ENCODE measurements at regions not wholly inside any gene's neighbourhood (a gene's known extent, or its start where the extent isn't known, plus 50 kb on each side); places are given as distances from the start of the nearest gene placed in this dataset.

DNA sequence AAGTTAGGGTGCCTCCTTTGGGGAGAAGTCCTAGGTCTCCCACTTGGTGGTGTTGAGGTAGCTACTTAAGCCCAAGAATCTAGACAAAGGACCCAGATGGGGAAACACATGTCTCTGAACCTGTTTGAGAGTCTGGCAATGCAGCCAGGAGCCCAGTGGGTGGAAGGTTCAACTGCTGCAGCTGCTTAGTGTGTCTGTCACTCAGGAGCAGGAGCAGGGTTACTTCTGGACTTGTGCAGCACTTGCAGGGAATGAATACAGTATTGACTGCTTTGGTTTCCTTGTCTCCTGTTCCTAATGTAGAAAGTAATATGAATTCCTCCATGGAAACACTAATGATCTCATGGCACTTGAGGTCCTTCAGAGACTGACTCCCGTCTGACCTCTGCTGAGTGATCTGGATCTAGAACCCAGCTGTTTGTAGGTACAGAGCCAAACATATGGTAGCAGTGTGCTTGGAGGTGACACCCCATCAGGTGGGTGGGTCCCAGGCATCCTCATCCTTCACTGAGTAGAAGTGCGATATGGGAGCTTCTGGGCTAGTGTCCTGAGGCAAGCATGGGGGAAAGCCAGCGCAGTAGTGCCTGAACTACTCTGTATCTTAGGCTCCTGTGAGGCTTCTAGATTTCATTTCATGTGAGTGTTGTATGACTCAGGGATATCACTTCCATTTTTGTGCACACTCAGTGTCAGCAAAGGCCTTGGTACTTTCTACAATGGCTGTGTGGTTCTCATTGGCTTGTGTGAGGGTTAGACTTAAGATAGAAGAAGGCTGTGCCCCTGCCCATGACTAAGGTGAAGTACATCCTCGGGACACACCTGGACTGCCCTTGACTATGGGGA lies 85.0 kb upstream of the WDR1 start:
- TF ChIP-seq POLR2A (IDR thresholded peaks at IDR 0.05) (no peak), CTCF (IDR thresholded peaks at IDR 0.05) (no peak), POLR2AphosphoS5 (IDR thresholded peaks at IDR 0.05) (no peak), EP300 (IDR thresholded peaks at IDR 0.05) (no peak)
